ENCODE measurements at regions not wholly inside any gene's neighbourhood (a gene's known extent, or its start where the extent isn't known, plus 50 kb on each side); places are given as distances from the start of the nearest gene placed in this dataset.

GRCh38 chr20:39263076-39263475, 300.9 kb downstream of the DHX35 start:
- in situ Hi-C loops (cut with HindIII; ENCODE audit: low pct_ligation_motif_present, low sequenced_read_pairs) = no loop called here
- DNase-seq = no peak

GRCh38 chr20:39259808-39260207, 297.7 kb downstream of the DHX35 start:
- no peak for TF ChIP-seq CTCF (IDR thresholded peaks at IDR 0.05; ENCODE audit: low read depth, low read length, missing control alignments)
- Histone ChIP-seq H3K27me3 (replicated peaks) (no peaks in the 10 kb centered on the region), H3K36me3 (replicated peaks) (no peaks in the 10 kb centered on the region), H3K4me3 (ENCODE audit: low read depth, low read length) (no peak overlapping the region), H3K27ac (no peak overlapping the region)
- in situ Hi-C loops (cut with HindIII; ENCODE audit: low pct_ligation_motif_present, low sequenced_read_pairs) = no loop called here
- DNase-seq = no peak

More at GRCh38 chr20:39263076-39263475, 300.9 kb downstream of the DHX35 start:
- no peak for TF ChIP-seq CTCF (IDR thresholded peaks at IDR 0.05; ENCODE audit: low read depth, low read length, missing control alignments)
- Histone ChIP-seq H3K27me3 (replicated peaks) (no peaks in the 10 kb centered on the region), H3K4me3 (ENCODE audit: low read depth, low read length) (no peak overlapping the region), H3K36me3 (replicated peaks) (no peaks in the 10 kb centered on the region), H3K27ac (no peak overlapping the region)

GRCh38 chr20:39259010-39259803, 297.1 kb downstream of the DHX35 start:
- Histone ChIP-seq H3K4me3 (ENCODE audit: low read depth, low read length) (no peak overlapping the region), H3K27ac (no peak overlapping the region), H3K36me3 (replicated peaks) (no peaks in the 10 kb centered on the region), H3K27me3 (replicated peaks) (no peaks in the 10 kb centered on the region)
- no peak for TF ChIP-seq CTCF (IDR thresholded peaks at IDR 0.05; ENCODE audit: low read depth, low read length, missing control alignments)
- no peak for DNase-seq
- in situ Hi-C loops (cut with HindIII; ENCODE audit: low pct_ligation_motif_present, low sequenced_read_pairs) = no loop called here

- no peak overlapping the region for H3K27ac ChIP-seq
- in situ Hi-C loops (cut with HindIII; ENCODE audit: low pct_ligation_motif_present, low sequenced_read_pairs) = no loop called here
- no peaks in the 10 kb centered on the region for H3K27me3 ChIP-seq (replicated peaks)
- TF ChIP-seq CTCF (IDR thresholded peaks at IDR 0.05; ENCODE audit: low read depth, low read length, missing control alignments) = no peak
- no peaks in the 10 kb centered on the region for H3K36me3 ChIP-seq (replicated peaks)
- DNase-seq = no peak
- no peak overlapping the region for H3K4me3 ChIP-seq (ENCODE audit: low read depth, low read length)
Observed at GRCh38 chr20:39258253-39258652, 296.1 kb downstream of the DHX35 start.

- no peak overlapping the region for H3K27ac ChIP-seq
- no peaks in the 10 kb centered on the region for H3K27me3 ChIP-seq (replicated peaks)
- no peaks in the 10 kb centered on the region for H3K36me3 ChIP-seq (replicated peaks)
- no peak for DNase-seq
- in situ Hi-C loops (cut with HindIII; ENCODE audit: low pct_ligation_motif_present, low sequenced_read_pairs) = no loop called here
- H3K4me3 ChIP-seq (ENCODE audit: low read depth, low read length) = no peak overlapping the region
- no peak for TF ChIP-seq CTCF (IDR thresholded peaks at IDR 0.05; ENCODE audit: low read depth, low read length, missing control alignments)
Observed at GRCh38 chr20:39253051-39253755, 291.1 kb downstream of the DHX35 start.
